NCI-H2171 (cell line): ENCODE measurements at regions not wholly inside any gene's neighbourhood (a gene's known extent, or its start where the extent isn't known, plus 50 kb on each side); places are given as distances from the start of the nearest gene placed in this dataset.

ENCODE experiments used
- DNase-seq: peaks from one replicate; lab custom pipeline; 2025; lab: John Stamatoyannopoulos, UW

DNA sequence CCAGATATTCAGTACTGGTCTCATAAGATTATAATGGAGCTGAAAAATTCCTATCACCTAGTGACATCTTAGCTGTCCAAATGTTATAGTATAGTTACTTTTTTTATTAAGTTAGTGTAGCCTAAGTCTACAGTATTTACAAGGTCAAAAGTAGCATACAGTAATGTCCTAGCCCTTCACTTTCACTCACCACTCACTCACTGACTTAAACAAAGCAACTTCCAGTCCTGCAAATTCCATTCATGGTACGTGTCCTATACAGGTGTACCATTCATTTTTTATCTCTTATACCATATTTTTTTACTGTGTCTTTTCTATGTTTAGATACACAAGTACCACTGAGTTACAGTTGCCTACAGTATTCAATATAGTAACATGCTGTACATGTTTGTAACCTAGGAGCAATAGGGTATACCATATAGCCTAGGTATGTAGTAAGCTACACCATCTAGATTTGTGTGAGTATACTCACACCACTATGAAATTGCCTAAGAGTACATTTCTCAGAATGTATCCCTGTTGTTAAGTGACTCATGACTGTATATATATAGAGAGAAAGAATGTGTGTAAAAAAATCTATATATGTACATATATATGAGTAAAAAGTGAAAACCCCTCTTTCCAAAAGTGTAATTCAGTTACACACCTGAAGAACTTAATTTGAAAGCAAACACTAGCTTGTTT, 234.8 kb upstream of the WWC1 start:
- no peak for DNase-seq

DNA sequence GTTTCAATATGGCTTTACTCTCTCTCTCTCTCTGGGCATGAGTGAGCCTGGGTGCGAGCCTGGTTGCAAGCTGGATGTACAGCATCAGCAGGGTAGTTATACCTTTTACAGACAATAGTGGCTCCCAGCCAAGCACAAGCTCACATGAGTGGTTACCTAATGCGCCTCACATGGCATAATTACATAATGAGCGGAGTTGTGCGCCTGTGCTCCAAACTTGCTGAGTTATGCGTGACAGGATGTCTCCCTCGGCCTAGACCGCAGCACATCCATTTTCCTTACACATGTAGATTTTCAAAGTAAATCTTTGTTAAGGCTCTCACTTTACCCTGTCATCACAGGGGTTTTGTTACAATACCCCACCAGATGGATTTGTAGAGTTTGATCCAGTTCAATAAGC, 233.5 kb upstream of the WWC1 start:
- no peak for DNase-seq

DNA sequence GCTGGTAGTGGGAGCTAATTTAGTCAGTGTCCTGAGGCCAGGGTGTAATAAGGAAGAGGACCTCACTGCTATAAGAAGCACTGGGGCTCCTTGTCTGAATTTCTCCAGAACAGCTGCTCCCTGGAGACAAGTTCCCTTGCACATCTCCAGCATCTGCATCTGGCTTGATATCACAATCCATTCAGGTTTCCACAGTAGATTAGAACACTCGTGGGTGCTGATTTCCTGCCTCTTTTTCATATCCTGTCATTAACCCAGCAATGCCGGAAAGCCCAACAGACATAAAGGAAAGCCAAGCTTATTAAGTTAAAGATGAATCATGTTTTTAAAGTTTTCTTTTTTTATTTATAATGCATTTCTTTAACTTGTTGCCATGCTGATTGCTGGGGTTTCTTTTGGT, 232.3 kb upstream of the WWC1 start:
- no peak for DNase-seq

DNA sequence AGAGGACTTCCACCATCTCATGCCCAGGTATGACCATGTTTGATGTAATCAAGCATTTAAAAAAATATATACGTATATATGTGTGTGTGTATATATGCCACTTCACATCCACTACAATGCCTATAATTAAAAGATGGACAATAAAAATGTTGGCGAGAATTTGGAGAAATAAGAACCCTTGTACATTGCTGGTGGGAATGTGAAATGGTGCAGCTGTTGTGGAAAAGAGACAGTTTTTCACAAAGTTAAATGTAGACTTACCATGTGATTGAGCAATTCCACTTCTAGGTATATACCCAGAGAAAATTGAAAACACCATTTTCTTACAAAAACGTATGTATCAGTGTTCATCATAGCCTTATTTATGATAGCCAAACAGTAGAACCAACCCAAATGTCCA, 229.2 kb upstream of the WWC1 start:
- no peak for DNase-seq

DNA sequence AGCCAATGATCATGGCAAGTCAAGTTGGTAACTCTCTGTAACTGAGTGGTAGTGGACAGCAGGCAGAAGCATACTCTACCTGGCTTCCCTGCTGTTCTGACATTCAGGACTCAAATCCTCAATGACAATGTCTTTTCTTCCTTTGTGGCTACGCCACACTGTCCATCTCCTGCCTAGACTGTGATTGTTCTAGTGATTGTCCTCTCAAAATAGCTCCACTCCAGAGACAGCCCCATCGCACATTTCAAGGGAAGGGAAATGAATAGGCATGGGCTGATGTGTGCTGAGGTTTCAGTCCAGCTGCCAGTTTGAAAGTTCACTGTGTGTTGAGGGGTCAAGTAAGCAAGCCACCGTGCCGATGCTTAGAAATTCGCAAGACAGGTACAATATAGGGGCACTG, 227.0 kb upstream of the WWC1 start:
- no peak for DNase-seq

DNA sequence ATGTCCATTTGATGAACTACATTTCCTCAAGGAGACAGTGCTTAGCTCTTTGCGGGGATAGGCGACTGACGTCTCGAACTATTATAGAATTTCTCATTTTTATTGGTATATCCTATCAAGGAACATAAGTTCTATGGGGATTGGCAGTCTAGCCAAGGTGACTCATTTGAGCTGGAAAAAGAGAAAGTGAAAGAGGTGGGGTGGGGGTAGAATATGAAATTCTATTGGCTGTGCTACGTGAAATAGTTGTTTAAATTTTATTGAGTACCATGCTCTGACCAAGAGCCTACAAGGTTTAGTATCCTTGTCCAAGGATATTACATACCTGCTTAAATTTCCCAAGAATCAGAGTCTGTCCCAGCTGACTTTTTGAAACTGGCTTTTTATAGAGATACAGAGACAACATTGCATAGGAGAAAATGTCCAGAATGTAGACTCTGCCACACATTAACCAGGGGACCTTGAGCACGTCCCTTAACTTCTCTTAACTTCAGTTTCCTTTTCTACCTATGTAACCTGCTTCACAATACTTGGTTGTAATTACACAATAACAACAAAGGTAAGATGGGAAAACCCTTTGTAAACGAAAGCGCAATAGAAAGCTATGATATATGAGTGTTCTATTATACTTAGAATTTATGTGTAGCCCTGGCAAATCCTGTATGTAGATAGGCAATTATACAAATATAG, 226.4 kb upstream of the WWC1 start:
- no peak for DNase-seq

DNA sequence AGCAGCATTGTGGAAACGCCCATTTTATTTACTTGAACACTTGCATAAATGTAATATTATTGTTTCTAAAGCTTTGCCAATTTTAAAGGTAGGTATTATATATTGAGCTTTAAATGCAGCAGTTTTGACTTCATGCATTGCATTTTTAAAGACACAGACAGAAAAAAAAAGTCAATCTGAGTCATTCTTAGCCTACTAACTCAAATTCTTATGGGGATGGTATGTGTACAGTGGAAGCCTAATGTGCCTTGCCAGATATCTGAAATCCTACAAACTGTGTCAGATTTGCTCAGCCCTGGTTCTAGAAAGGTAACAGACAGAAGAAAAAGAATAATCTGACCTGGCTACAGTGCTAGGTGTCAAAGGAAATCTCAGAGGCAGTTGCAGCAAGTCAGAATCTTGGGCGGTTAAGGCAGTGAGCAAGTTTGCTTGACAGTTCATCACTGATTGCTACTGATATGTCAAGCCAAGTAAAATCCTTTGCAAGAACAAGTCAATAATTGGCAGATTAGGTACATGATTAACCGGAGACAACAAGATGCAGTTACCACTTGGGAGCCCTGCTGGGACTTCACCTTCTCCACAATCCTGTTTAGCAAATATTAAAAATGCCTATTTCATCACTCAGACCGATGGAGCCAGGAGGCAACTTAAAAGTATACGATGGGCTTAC, 224.8 kb upstream of the WWC1 start:
- no peak for DNase-seq

DNA sequence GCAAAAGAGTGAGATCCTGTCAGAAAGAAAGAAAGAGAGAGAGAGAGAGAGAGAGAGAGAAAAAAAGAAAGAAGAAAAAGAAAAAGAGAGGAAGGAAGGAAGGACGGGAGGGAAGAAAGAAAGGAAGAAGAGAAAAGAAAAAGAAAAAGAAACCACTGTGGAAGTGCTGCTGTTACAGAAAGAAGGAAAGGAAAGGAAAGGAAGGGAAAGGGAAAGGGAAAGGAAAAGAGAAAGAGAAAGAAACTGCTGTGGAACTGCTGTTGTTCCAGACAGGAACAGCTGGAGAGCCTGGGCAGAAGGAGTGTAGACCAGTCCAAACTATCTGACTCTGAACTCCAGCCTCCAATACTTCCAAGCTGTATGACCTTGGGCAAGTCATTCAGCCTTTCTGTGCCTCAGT, 220.7 kb upstream of the WWC1 start:
- no peak for DNase-seq

DNA sequence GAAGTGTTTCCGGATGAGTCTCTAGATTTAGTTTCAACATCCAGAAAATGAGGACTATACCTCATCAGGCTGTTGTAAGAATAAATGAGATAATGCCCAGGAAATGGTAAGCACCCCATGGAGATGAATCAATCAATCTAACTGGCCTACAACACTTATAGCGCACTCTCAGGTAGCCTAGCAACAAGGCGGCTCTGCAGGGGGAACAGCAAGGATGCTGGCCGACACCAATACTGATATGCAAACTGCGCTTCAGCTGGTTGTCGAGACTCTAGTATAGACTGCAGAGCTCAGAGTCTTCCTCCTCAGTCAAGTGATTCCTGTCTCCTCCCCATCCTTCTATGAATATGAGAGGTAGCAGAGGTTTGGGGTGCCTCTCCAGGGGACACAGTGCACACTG, 218.8 kb upstream of the WWC1 start:
- DNase-seq = no peak

DNA sequence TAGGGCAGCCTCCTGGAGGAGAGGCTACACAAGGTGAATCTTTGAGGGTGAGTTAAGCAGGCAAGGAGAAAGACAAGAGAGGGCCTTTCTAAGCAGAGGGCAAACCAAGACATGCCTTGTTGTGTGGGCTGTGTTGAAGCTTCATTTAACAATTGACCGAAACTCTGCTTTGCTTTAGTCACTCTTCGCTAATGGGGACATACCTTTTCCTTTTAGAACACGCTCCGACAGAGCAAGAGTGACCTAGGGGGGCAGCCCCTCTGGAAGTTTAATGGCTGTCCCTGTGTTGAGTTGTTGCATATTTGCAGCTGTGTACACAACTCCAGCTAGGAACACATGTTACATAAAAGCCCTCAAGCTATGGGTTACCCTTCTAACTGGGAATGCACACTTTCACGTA, 218.1 kb upstream of the WWC1 start:
- DNase-seq = no peak

DNA sequence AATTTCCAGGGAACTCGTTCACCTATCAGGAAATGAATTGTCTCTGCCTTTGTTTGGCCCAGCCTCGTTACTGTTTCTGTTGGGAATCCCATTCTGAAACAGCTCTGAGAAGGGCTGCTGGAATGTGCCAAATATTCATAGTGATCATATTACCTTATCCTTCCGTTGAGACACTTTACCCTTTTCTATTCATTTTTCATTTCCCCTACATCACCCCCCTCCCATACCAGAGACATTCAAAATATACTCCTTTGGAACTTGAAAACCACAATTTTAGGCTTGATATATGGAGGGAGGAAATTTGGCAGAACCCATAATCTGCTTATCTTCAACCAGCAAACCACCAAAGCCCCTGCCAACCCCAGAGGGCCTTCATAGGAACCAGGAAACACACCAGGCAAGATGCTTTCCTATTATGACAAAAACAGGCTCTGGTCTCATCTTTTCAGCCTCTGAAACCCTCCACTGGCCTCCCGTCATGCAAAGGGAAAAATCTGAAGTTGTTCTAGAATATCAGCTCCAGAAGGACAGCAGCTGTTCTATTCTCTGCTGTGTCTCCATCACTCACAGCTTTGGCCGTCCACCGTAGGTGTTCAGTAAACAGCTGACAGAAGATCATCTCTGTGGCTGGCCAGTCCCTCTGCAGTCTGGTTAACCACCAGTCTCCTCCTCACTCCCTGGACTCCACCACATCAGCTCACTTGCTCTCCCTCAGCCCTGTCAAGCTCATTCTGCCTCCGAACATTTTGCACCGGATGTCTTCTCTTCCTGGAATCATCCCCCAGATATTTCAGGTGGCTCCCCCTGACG, 217.2 kb upstream of the WWC1 start:
- no peak for DNase-seq

DNA sequence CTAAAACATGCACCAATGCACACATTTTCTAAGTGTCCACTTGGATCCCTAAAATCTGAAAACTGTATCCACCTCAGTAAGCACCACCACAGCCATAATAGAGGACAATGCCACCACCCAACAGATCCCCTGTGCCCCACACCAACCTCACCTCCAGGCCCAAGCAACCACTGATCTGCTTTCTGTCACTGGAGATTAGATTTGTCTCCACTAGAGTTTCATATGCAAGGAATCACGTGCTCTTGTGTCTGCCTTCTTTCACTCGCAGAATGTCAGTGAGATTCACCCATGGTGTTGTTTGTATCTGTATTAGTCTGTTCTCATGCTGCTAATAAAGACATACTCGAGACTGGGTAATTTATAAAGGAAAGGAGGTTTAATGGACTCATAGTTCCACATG, 216.1 kb upstream of the WWC1 start:
- no peak for DNase-seq

DNA sequence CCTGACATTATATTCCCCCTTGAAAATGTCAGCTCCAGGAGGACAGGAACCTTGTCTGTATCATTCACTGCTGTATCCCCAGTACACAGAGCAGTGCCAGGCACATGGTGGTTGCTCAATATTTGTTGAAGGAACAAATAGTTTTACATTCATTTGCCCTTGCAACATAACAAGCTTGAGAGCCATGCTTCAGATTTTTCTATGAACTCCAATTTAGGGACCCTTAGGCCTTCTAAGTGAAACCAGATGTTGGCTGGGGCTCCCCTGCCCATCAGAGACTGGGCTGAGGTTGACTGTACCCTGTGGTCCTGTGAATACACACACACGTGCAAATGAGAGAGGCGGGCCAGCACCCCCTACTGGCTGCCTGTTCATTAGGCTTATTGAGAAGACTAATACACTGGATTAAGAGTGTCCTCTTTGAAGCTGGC, 214.9 kb upstream of the WWC1 start:
- DNase-seq = no peak

DNA sequence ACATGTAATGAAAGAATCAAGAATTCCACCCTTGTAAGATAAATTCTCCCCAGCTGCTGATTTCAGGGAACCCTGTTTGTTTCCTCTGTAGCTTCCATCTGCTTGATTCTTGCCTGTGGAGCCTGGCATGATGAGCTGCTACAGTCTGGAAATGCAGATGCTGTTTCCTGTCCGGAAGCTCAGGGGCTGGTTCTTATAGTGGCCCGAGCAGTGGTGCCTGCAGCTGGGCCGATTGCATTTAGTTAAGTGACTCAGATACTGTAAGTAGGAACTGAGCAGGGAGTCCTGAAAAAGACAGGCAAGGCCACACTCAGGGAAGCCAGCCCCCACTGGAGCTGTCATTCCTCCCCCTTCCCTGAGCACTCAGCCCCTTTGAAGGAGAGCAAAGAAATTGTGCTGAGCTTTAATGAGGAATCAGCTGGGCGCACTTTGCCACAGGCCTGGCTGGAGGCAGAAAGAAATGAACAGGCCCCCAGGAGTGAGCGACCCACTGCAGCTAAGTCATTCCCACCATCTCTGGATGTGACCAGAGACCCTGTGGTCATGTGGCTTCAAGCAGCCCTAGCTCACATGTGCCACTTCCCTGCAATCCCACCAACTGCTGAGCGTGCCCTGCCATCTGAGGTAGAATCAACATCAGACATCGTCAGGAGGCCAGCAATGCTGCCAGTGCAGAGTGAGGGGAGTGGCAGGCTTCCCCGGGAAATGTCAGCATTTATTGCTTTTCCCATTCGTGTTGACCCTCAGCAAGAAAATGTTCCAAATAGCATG, 206.0 kb upstream of the WWC1 start:
- no peak for DNase-seq

DNA sequence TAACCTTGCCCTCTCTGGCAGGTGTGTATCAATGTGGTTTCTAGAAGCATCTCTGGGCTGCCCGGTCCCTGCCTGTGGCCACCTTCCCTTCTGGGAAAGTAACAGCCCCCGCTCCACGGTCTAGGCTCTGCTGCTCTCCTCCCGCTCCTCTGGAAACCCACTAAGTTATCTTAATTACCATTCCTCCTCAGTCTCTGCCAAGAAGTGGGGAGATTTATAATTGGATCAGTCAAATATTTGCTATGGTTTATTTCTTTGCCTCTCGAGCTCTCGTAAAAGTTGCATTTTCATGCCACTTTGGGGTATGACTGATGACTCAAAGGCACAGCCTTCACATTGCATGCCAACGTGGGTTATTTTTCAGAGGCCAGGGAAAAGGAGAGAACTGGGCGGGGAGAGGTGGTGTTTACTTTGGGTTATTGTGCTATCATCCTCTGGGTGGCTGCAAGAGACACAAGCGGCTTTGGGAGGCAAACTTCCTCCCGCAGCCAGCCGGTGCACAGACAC, 205.3 kb upstream of the WWC1 start:
- no peak for DNase-seq

DNA sequence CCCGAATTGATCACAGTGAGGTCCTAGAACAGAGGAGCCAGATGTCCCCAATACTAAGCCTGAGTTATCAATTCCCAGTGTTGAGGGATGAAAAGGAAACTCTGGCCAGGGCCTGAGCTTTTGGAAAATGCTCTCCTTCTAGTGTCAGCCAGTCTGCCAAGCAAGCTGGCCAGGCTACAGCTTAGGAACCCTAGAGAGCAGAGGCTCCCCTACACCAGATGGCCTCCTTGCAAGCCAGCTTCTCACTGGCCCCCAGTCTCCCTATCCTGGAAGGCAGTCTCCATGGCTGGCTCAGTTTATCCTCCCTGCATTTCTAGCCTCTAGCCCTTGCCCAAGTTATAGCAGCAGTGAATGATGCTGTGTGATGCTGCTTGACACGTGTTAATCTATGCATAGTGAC, 204.7 kb upstream of the WWC1 start:
- DNase-seq = no peak

DNA sequence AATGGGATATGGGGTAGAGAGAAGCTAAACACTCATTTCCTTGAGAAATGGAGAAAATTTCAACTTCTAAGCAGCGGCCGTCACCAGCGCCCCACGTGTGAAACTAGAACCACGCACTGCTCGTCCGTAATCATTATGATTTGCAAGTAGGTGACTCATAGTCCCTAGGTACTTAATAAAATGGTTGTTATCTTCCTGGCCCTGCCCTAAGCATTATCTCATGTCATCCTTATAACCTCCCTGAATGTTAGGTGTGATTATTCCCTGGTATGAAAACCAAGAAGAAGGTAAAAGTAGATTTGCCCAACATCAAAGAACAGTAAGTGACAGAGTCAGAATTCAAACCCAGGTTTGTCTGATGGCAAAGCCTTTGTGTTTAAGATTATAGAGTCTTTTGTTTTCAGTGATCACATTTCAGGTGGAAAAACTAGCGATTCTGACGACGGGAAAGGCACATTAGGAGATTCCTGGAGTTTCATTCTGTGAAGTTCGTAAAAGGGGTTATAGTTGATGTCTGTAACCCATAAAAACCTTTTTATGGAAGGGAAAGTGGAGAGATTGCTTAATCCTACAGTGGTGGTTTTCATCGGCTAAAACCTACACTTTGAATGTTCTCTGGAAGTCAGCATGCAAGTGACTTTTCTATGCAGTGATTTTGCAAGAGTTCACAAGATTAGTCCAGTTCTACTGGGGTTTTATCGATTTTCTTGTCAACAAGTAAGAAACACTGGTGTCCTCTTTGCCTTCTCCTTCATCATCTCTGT, 202.9 kb upstream of the WWC1 start:
- DNase-seq = no peak

DNA sequence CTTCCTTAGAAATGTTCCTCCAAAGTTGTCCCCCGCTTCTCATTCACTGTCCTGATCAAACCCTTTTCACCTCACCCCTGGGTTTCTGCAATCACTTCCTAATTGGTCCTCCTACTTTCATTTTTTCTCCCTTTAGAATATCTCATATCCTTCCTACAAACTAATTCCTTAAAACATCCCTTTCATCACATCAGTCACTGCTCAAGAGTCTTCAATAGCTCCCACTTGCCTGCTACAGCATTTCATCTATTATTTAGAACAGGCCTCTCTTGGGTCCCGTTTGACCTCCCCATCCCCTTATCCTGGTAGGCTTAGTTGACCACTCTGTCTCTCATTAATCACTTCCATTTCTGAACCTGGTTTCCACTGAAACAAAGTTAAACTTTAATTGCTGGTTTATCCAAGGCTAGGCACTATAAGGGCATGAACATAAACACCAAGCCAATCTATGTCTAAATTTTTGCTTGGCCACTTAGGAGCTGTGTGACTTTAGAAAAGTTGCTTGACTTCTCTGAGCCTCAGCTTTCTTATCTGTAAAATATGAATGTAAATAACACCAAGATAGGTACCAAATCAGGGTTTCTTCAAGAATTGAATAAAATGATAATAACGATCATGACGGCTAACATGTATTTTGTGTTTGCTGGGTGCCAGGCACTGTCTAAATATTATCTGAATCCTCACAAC, 202.1 kb upstream of the WWC1 start:
- no peak for DNase-seq

DNA sequence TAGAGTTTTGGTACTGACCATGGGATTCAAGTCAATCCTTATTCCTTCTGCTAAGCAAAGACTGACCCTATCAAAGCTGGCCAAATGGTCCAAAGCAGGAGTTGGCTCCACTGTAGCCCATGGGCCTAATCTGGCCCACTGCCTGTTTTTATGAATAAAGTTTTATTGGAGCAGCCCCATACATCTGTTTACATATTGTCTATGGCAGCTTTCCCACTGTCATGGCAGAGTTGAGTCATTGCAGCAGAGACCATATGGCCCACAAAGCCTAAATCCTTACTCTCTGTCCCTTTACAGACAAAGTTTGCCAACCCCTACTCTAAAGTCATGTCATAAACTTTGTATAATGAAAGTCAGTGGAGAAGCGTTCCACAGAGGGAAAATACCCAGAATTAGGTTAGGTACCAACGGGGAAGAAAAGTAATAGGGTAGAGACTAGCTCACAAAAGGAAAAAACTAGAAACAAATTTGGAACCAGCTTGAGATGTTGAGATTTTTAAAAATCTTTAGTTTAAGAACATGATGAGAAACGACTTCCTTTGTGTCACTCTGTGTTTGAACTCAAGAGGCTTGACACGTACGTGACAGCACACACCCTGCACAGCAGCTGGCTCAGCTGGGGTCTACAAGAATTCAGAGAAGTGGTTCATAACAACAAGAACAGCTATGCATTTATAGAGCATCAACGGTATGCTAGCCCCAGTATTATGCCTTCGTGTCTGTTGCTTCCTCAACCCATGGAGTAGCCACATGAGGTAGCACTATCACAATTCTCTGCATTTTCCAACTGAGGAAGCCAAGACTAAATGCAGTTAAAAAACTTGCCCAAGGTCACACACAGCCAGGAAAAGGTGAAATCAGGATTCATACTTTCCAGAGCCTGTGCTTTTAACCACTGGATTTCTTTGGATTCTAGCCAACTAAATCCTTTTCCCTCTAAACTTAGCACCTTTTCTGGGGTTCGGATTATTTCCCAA, 198.9 kb upstream of the WWC1 start:
- DNase-seq = no peak
